HG03139 (cell line): ENCODE measurements at regions not wholly inside any gene's neighbourhood (a gene's known extent, or its start where the extent isn't known, plus 50 kb on each side); places are given as distances from the start of the nearest gene placed in this dataset.

Experiments used
- ATAC-seq: cut with Tn5 transposase; IDR thresholded peaks from one replicate; pipeline ENCODE4 v1.9.1; 2021; ENCODE audit not compliant: unreplicated experiment

- ATAC-seq: no peak
Observed at GRCh38 chr6:148195511-148195910, 147.1 kb upstream of the SASH1 start.

GRCh38 chr6:148199584-148199983 lies 143.1 kb upstream of the SASH1 start:
- no peak for ATAC-seq

GRCh38 chr6:148200293-148200692 lies 142.3 kb upstream of the SASH1 start:
- no peak for ATAC-seq

GRCh38 chr6:148200781-148201180 lies 141.9 kb upstream of the SASH1 start:
- no peak for ATAC-seq

GRCh38 chr6:148203281-148203925 lies 139.2 kb upstream of the SASH1 start:
- ATAC-seq: peak; percentile 7

- peak; percentile 99 for ATAC-seq
Observed at GRCh38 chr6:148203970-148204369, 138.7 kb upstream of the SASH1 start.

- ATAC-seq: no peak
Observed at GRCh38 chr6:148208298-148208697, 134.3 kb upstream of the SASH1 start.

GRCh38 chr6:148211777-148212324 lies 130.8 kb upstream of the SASH1 start:
- ATAC-seq: no peak

GRCh38 chr6:148212366-148212765 lies 130.3 kb upstream of the SASH1 start:
- ATAC-seq: no peak

- ATAC-seq: no peak
Observed at GRCh38 chr6:148213366-148213765, 129.3 kb upstream of the SASH1 start.

GRCh38 chr6:148214667-148215066 lies 128.0 kb upstream of the SASH1 start:
- ATAC-seq: no peak

- ATAC-seq: no peak
Observed at GRCh38 chr6:148217051-148217450, 125.6 kb upstream of the SASH1 start.

- no peak for ATAC-seq
Observed at GRCh38 chr6:148217921-148218320, 124.7 kb upstream of the SASH1 start.

- ATAC-seq: no peak
Observed at GRCh38 chr6:148218542-148219258, 123.9 kb upstream of the SASH1 start.

GRCh38 chr6:148221196-148221979 lies 121.2 kb upstream of the SASH1 start:
- ATAC-seq: no peak

GRCh38 chr6:148222376-148222775 lies 120.3 kb upstream of the SASH1 start:
- no peak for ATAC-seq

GRCh38 chr6:148222846-148223245 lies 119.8 kb upstream of the SASH1 start:
- no peak for ATAC-seq

GRCh38 chr6:148223424-148223842 lies 119.2 kb upstream of the SASH1 start:
- ATAC-seq: no peak

- no peak for ATAC-seq
Observed at GRCh38 chr6:148225871-148226270, 116.8 kb upstream of the SASH1 start.

GRCh38 chr6:148226284-148226683 lies 116.4 kb upstream of the SASH1 start:
- ATAC-seq: no peak

GRCh38 chr6:148231572-148231971 lies 111.1 kb upstream of the SASH1 start:
- ATAC-seq: no peak

GRCh38 chr6:148235446-148235845 lies 107.2 kb upstream of the SASH1 start:
- no peak for ATAC-seq
